ENCODE measurements at regions not wholly inside any gene's neighbourhood (a gene's known extent, or its start where the extent isn't known, plus 50 kb on each side); places are given as distances from the start of the nearest gene placed in this dataset.
"Not testable (repeated sequence)": the region's sequence is repeated elsewhere in the genome, so short reads cannot be mapped to it uniquely, and the experiment has no call there.

- Histone ChIP-seq H2BK5ac (ENCODE audit: low read depth, low read length, poor library complexity) (no peak overlapping the region), H2BK120ac (ENCODE audit: insufficient read depth, low read length, poor library complexity) (no peak overlapping the region), H3K4me1 (ENCODE audit: control insufficient read depth in 1 of 2, insufficient read depth in 2 of 2, low read length in 2 of 2) (no peaks in the 10 kb centered on the region), H3K79me1 (ENCODE audit: low read length) (no peaks in the 10 kb centered on the region), H3K9ac (ENCODE audit: low read length) (no peak overlapping the region), H3K18ac (ENCODE audit: low read length) (no peak overlapping the region), H2AFZ (ENCODE audit: insufficient read depth, low read length, poor library complexity) (no peak overlapping the region), H3K36me3 (ENCODE audit: control insufficient read depth in 1 of 2, insufficient read depth in 2 of 2, low read length in 2 of 2) (no peaks in the 10 kb centered on the region), H4K91ac (ENCODE audit: low read depth, low read length) (no peak overlapping the region), H2AK5ac (ENCODE audit: low read length) (no peak overlapping the region), H3K4me3 (ENCODE audit: low read depth, low read length) (no peak overlapping the region), H3K27me3 (ENCODE audit: insufficient read depth, low read length) (no peaks in the 10 kb centered on the region), H3K79me2 (ENCODE audit: control insufficient read depth, insufficient read depth, low read length, poor library complexity) (no peaks in the 10 kb centered on the region), H3K4ac (ENCODE audit: low read depth, low read length) (no peak overlapping the region), H3K14ac (ENCODE audit: low read length) (no peak overlapping the region), H3K27ac (ENCODE audit: low read depth, low read length) (no peak overlapping the region), H4K8ac (ENCODE audit: low read depth, low read length) (no peak overlapping the region), H2BK12ac (ENCODE audit: low read length) (no peak overlapping the region), H3K4me2 (ENCODE audit: low read length) (no peak overlapping the region), H3K9me3 (ENCODE audit: insufficient read depth, low read depth, low read length) (no peaks in the 10 kb centered on the region), H3K23ac (ENCODE audit: low read length) (no peak overlapping the region), H4K12ac (ENCODE audit: low read depth, low read length) (no peak overlapping the region)
- no CpG with 5 or more reads among the region's 3 CpGs for WGBS (ENCODE audit: extremely low coverage, insufficient coverage, insufficient read length)
- DNase-seq, result no peak
These were observed 235.1 kb downstream of the AEBP2 start for GRCh38 chr12:19674437-19674836.

- no peak overlapping the region for H3K4me3 ChIP-seq (ENCODE audit: low read depth, low read length)
- H3K18ac ChIP-seq (ENCODE audit: low read length), result no peak overlapping the region
- H2BK5ac ChIP-seq (ENCODE audit: low read depth, low read length, poor library complexity), result no peak overlapping the region
- H3K4me2 ChIP-seq (ENCODE audit: low read length), result no peak overlapping the region
- H2AFZ ChIP-seq (ENCODE audit: insufficient read depth, low read length, poor library complexity), result no peak overlapping the region
- no peak overlapping the region for H3K4ac ChIP-seq (ENCODE audit: low read depth, low read length)
- no peak overlapping the region for H4K8ac ChIP-seq (ENCODE audit: low read depth, low read length)
- no peaks in the 10 kb centered on the region for H3K9me3 ChIP-seq (ENCODE audit: insufficient read depth, low read depth, low read length)
- H3K4me1 ChIP-seq (ENCODE audit: control insufficient read depth in 1 of 2, insufficient read depth in 2 of 2, low read length in 2 of 2), result no peaks in the 10 kb centered on the region
- no peak overlapping the region for H3K23ac ChIP-seq (ENCODE audit: low read length)
- no peak overlapping the region for H3K9ac ChIP-seq (ENCODE audit: low read length)
- H3K27me3 ChIP-seq (ENCODE audit: insufficient read depth, low read length), result no peaks in the 10 kb centered on the region
- DNase-seq, result no peak
- H3K79me1 ChIP-seq (ENCODE audit: low read length), result no peaks in the 10 kb centered on the region
- H4K91ac ChIP-seq (ENCODE audit: low read depth, low read length), result no peak overlapping the region
- H2AK5ac ChIP-seq (ENCODE audit: low read length), result no peak overlapping the region
- no CpG with 5 or more reads among the region's 2 CpGs for WGBS (ENCODE audit: extremely low coverage, insufficient coverage, insufficient read length)
- no peak overlapping the region for H2BK12ac ChIP-seq (ENCODE audit: low read length)
- no peaks in the 10 kb centered on the region for H3K36me3 ChIP-seq (ENCODE audit: control insufficient read depth in 1 of 2, insufficient read depth in 2 of 2, low read length in 2 of 2)
- H3K14ac ChIP-seq (ENCODE audit: low read length), result no peak overlapping the region
- H4K12ac ChIP-seq (ENCODE audit: low read depth, low read length), result no peak overlapping the region
- H3K27ac ChIP-seq (ENCODE audit: low read depth, low read length), result no peak overlapping the region
- no peak overlapping the region for H2BK120ac ChIP-seq (ENCODE audit: insufficient read depth, low read length, poor library complexity)
- no peaks in the 10 kb centered on the region for H3K79me2 ChIP-seq (ENCODE audit: control insufficient read depth, insufficient read depth, low read length, poor library complexity)
These were observed 236.1 kb downstream of the AEBP2 start for GRCh38 chr12:19675361-19675760.

DNA sequence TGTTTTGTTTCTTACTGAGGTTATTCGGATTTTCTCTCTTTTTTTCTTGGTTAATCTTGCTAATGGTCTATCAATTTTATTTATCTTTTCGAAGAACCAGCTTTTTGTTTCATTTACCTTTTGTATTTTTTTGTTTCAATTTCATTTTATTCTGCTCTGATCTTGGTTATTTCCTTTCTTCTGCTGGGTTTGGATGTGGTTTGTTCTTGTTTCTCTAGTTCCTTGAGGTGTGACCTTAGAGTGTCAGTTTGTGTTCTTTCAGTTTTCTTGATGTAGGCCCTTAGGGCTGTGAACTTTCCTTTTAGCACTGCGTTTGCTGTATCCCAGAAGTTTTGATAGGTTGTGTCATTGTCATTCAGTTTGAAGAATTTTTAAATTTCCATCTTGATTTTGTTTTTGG, 239.2 kb downstream of the AEBP2 start:
- H3K27me3 ChIP-seq (ENCODE audit: insufficient read depth, low read length); H3K18ac ChIP-seq (ENCODE audit: low read length); H2AK5ac ChIP-seq (ENCODE audit: low read length); H3K9ac ChIP-seq (ENCODE audit: low read length); H4K12ac ChIP-seq (ENCODE audit: low read depth, low read length); H2BK120ac ChIP-seq (ENCODE audit: insufficient read depth, low read length, poor library complexity); H3K27ac ChIP-seq (ENCODE audit: low read depth, low read length); H3K14ac ChIP-seq (ENCODE audit: low read length); H3K4me1 ChIP-seq (ENCODE audit: control insufficient read depth in 1 of 2, insufficient read depth in 2 of 2, low read length in 2 of 2); H3K9me3 ChIP-seq (ENCODE audit: insufficient read depth, low read depth, low read length); H2BK12ac ChIP-seq (ENCODE audit: low read length); H4K8ac ChIP-seq (ENCODE audit: low read depth, low read length); H2BK5ac ChIP-seq (ENCODE audit: low read depth, low read length, poor library complexity); H4K91ac ChIP-seq (ENCODE audit: low read depth, low read length); H3K79me1 ChIP-seq (ENCODE audit: low read length); H3K4me3 ChIP-seq (ENCODE audit: low read depth, low read length); H3K4ac ChIP-seq (ENCODE audit: low read depth, low read length); H3K36me3 ChIP-seq (ENCODE audit: control insufficient read depth in 1 of 2, insufficient read depth in 2 of 2, low read length in 2 of 2); H3K79me2 ChIP-seq (ENCODE audit: control insufficient read depth, insufficient read depth, low read length, poor library complexity); H3K4me2 ChIP-seq (ENCODE audit: low read length); H3K23ac ChIP-seq (ENCODE audit: low read length); DNase-seq; H2AFZ ChIP-seq (ENCODE audit: insufficient read depth, low read length, poor library complexity): not testable (repeated sequence)
- WGBS (ENCODE audit: extremely low coverage, insufficient coverage, insufficient read length), result no CpG with 5 or more reads among the region's 3 CpGs

DNA sequence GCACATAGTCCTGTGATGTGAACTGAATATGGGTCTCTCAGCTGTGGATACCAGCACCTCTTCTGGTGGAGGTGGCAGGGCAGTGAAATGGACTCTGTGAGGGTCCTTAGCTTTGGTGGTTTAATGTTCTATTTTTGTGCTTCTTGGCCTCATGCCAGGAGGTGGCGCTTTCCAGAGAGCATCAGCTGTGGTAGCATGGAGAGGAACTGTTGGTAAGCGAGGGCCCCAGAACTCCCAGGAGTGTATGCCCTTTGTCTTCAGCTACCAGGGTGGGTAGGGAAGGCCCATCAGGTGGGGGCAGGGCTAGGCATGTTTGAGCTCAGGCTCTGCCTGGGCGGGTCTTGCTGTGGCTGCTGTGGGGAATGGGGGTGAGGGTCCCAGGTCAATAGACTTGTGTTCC, 241.7 kb downstream of the AEBP2 start:
- no peak overlapping the region for H2BK12ac ChIP-seq (ENCODE audit: low read length)
- no peak overlapping the region for H2AK5ac ChIP-seq (ENCODE audit: low read length)
- H2BK5ac ChIP-seq (ENCODE audit: low read depth, low read length, poor library complexity), result no peak overlapping the region
- H3K27me3 ChIP-seq (ENCODE audit: insufficient read depth, low read length), result no peaks in the 10 kb centered on the region
- no peak overlapping the region for H4K8ac ChIP-seq (ENCODE audit: low read depth, low read length)
- H4K91ac ChIP-seq (ENCODE audit: low read depth, low read length), result no peak overlapping the region
- H3K4me1 ChIP-seq (ENCODE audit: control insufficient read depth in 1 of 2, insufficient read depth in 2 of 2, low read length in 2 of 2), result peaks cover 0 to 5% of the 10 kb centered on the region in 2 experiments
- no peak overlapping the region for H3K27ac ChIP-seq (ENCODE audit: low read depth, low read length)
- no peak overlapping the region for H3K23ac ChIP-seq (ENCODE audit: low read length)
- no peak overlapping the region for H2BK120ac ChIP-seq (ENCODE audit: insufficient read depth, low read length, poor library complexity)
- no peak overlapping the region for H3K18ac ChIP-seq (ENCODE audit: low read length)
- no peak overlapping the region for H3K14ac ChIP-seq (ENCODE audit: low read length)
- no peaks in the 10 kb centered on the region for H3K79me2 ChIP-seq (ENCODE audit: control insufficient read depth, insufficient read depth, low read length, poor library complexity)
- no peak overlapping the region for H3K4me2 ChIP-seq (ENCODE audit: low read length)
- no peaks in the 10 kb centered on the region for H3K79me1 ChIP-seq (ENCODE audit: low read length)
- no peak overlapping the region for H3K4ac ChIP-seq (ENCODE audit: low read depth, low read length)
- no peak overlapping the region for H2AFZ ChIP-seq (ENCODE audit: insufficient read depth, low read length, poor library complexity)
- no peak overlapping the region for H3K4me3 ChIP-seq (ENCODE audit: low read depth, low read length)
- no CpG with 5 or more reads among the region's 3 CpGs for WGBS (ENCODE audit: extremely low coverage, insufficient coverage, insufficient read length)
- no peak overlapping the region for H4K12ac ChIP-seq (ENCODE audit: low read depth, low read length)
- H3K36me3 ChIP-seq (ENCODE audit: control insufficient read depth in 1 of 2, insufficient read depth in 2 of 2, low read length in 2 of 2), result no peaks in the 10 kb centered on the region
- DNase-seq, result no peak
- H3K9me3 ChIP-seq (ENCODE audit: insufficient read depth, low read depth, low read length), result peaks cover 3% of the 10 kb centered on the region
- no peak overlapping the region for H3K9ac ChIP-seq (ENCODE audit: low read length)
